ENCODE measurements at regions not wholly inside any gene's neighbourhood (a gene's known extent, or its start where the extent isn't known, plus 50 kb on each side); places are given as distances from the start of the nearest gene placed in this dataset.

- no peaks in the 10 kb centered on the region for H3K9me3 ChIP-seq (ENCODE audit: control insufficient read depth, low read depth, low read length)
- FAIRE-seq, result no peak
- H3K27ac ChIP-seq (ENCODE audit: control insufficient read depth, insufficient read depth, low read length), result no peak overlapping the region
- H3K36me3 ChIP-seq (ENCODE audit: control insufficient read depth in 2 of 2, extremely low read depth in 1 of 2, insufficient read depth in 2 of 2, low read length in 2 of 2), result no peaks in the 10 kb centered on the region
- H3K4me1 ChIP-seq (ENCODE audit: control insufficient read depth, extremely low read depth, insufficient read depth, low read length), result no peaks in the 10 kb centered on the region
- H3K79me2 ChIP-seq (ENCODE audit: control insufficient read depth, insufficient read depth, low read length), result no peaks in the 10 kb centered on the region
- dilution Hi-C loops (cut with MboI; ENCODE audit: extremely low pct_ligation_motif_present, low sequenced_read_pairs), result no loop called here
- no peak for DNase-seq (ENCODE audit: low read depth, low spot score)
- no peaks in the 10 kb centered on the region for H3K27me3 ChIP-seq (ENCODE audit: control insufficient read depth, extremely low read depth, insufficient read depth, low read length)
- no peak overlapping the region for H3K4me2 ChIP-seq (ENCODE audit: control insufficient read depth, extremely low read depth, insufficient read depth, low read depth, low read length)
- TF ChIP-seq EZH2 (IDR thresholded peaks at IDR 0.05; ENCODE audit: low read length), result no peak
- TF ChIP-seq, protein P1, sequence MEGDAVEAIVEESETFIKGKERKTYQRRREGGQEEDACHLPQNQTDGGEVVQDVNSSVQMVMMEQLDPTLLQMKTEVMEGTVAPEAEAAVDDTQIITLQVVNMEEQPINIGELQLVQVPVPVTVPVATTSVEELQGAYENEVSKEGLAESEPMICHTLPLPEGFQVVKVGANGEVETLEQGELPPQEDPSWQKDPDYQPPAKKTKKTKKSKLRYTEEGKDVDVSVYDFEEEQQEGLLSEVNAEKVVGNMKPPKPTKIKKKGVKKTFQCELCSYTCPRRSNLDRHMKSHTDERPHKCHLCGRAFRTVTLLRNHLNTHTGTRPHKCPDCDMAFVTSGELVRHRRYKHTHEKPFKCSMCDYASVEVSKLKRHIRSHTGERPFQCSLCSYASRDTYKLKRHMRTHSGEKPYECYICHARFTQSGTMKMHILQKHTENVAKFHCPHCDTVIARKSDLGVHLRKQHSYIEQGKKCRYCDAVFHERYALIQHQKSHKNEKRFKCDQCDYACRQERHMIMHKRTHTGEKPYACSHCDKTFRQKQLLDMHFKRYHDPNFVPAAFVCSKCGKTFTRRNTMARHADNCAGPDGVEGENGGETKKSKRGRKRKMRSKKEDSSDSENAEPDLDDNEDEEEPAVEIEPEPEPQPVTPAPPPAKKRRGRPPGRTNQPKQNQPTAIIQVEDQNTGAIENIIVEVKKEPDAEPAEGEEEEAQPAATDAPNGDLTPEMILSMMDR (optimal IDR thresholded peaks at IDR 0.05 in 1 of 3, IDR thresholded peaks at IDR 0.05 in 1 of 3, conservative IDR thresholded peaks at IDR 0.05 in 1 of 3; ENCODE audit: extremely low read depth in 1 of 3, insufficient read depth in 2 of 3, low read length in 3 of 3), result no peak
- no peaks in the 10 kb centered on the region for H4K20me1 ChIP-seq (ENCODE audit: control insufficient read depth, extremely low read depth, insufficient read depth, low read length)
- no peaks in the 10 kb centered on the region for H3K9me1 ChIP-seq (ENCODE audit: control insufficient read depth, extremely low read depth, insufficient read depth, low read length)
- no peak overlapping the region for H2AFZ ChIP-seq (ENCODE audit: control insufficient read depth, low read length)
- H3K4me3 ChIP-seq (ENCODE audit: control insufficient read depth in 2 of 3, extremely low read depth in 1 of 3, insufficient read depth in 2 of 3, low read depth in 1 of 3, low read length in 3 of 3), result no peak overlapping the region
- no peak overlapping the region for H3K9ac ChIP-seq (ENCODE audit: control insufficient read depth, extremely low read depth, insufficient read depth, low read length)
Measured at GRCh38 chr7:125375942-125376341, 446.3 kb upstream of the POT1 start.

DNA sequence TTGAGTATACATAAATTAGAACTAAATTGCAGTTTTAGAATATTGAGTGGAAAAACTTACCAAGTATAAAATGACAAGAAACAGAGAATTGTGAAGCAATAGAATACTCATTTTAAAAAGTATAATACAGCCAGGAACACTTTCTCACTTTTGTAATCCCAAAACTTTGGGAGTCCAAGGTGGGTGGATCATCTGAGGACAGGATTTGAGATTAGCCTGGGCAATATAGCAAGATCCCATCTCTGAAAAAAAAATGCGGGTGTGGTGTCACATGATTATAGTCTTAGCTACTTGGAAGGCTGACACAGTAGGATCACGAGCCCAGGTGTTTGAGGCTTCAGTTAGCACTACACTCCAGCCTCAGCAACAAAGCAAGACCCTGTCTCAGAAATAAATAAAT is 440.9 kb upstream of the POT1 start:
- Histone ChIP-seq H3K27ac (ENCODE audit: control insufficient read depth, insufficient read depth, low read length) (no peak overlapping the region), H3K9ac (ENCODE audit: control insufficient read depth, extremely low read depth, insufficient read depth, low read length) (no peak overlapping the region), H3K79me2 (ENCODE audit: control insufficient read depth, insufficient read depth, low read length) (no peaks in the 10 kb centered on the region), H3K4me3 (ENCODE audit: control insufficient read depth in 2 of 3, extremely low read depth in 1 of 3, insufficient read depth in 2 of 3, low read depth in 1 of 3, low read length in 3 of 3) (no peak overlapping the region), H3K36me3 (ENCODE audit: control insufficient read depth in 2 of 2, extremely low read depth in 1 of 2, insufficient read depth in 2 of 2, low read length in 2 of 2) (no peaks in the 10 kb centered on the region), H3K4me2 (ENCODE audit: control insufficient read depth, extremely low read depth, insufficient read depth, low read depth, low read length) (no peak overlapping the region), H3K9me1 (ENCODE audit: control insufficient read depth, extremely low read depth, insufficient read depth, low read length) (no peaks in the 10 kb centered on the region), H3K4me1 (ENCODE audit: control insufficient read depth, extremely low read depth, insufficient read depth, low read length) (no peaks in the 10 kb centered on the region), H4K20me1 (ENCODE audit: control insufficient read depth, extremely low read depth, insufficient read depth, low read length) (no peaks in the 10 kb centered on the region), H3K9me3 (ENCODE audit: control insufficient read depth, low read depth, low read length) (no peaks in the 10 kb centered on the region), H3K27me3 (ENCODE audit: control insufficient read depth, extremely low read depth, insufficient read depth, low read length) (no peaks in the 10 kb centered on the region), H2AFZ (ENCODE audit: control insufficient read depth, low read length) (no peak overlapping the region)
- no peak for TF ChIP-seq EZH2 (IDR thresholded peaks at IDR 0.05; ENCODE audit: low read length)
- TF ChIP-seq, protein P1 (optimal IDR thresholded peaks at IDR 0.05 in 1 of 3, IDR thresholded peaks at IDR 0.05 in 1 of 3, conservative IDR thresholded peaks at IDR 0.05 in 1 of 3; ENCODE audit: extremely low read depth in 1 of 3, insufficient read depth in 2 of 3, low read length in 3 of 3), result no peak
- dilution Hi-C loops (cut with MboI; ENCODE audit: extremely low pct_ligation_motif_present, low sequenced_read_pairs), result no loop called here
- FAIRE-seq (no peak), DNase-seq (ENCODE audit: low read depth, low spot score) (no peak)

Data from keratinocyte (primary cell).